Daoy (cell line): ENCODE measurements at regions not wholly inside any gene's neighbourhood (a gene's known extent, or its start where the extent isn't known, plus 50 kb on each side); places are given as distances from the start of the nearest gene placed in this dataset.
"Not testable (repeated sequence)": the region's sequence is repeated elsewhere in the genome, so short reads cannot be mapped to it uniquely, and the experiment has no call there.

Source experiments
- DNase-seq: peaks from one replicate; pipeline ENCODE4 v3.0.0-alpha.2; 2015; ENCODE audit warnings: low read depth

GRCh38 chr14:46596236-46596635 lies 55.3 kb downstream of the RPL10L start:
- DNase-seq: no peak

GRCh38 chr14:46582826-46583225 lies 68.8 kb downstream of the RPL10L start:
- no peak for DNase-seq

- peak; percentile 33 for DNase-seq
These were observed 70.4 kb downstream of the RPL10L start for GRCh38 chr14:46581036-46581671.

- no peak for DNase-seq
These were observed 76.6 kb downstream of the RPL10L start for GRCh38 chr14:46574978-46575375.

- DNase-seq: peak; percentile 29
These were observed 77.2 kb downstream of the RPL10L start for GRCh38 chr14:46574221-46574977.

- DNase-seq: no peak
These were observed 78.1 kb downstream of the RPL10L start for GRCh38 chr14:46573498-46573897.

GRCh38 chr14:46571970-46572369 lies 79.6 kb downstream of the RPL10L start:
- peak; percentile 24 for DNase-seq

- not testable (repeated sequence) for DNase-seq
These were observed 83.4 kb downstream of the RPL10L start for GRCh38 chr14:46568161-46568560.

- peak; percentile 2 for DNase-seq
These were observed 100.7 kb downstream of the RPL10L start for GRCh38 chr14:46550836-46551235.

- DNase-seq: no peak
These were observed 110.6 kb downstream of the RPL10L start for GRCh38 chr14:46540986-46541385.

- no peak for DNase-seq
These were observed 132.5 kb downstream of the RPL10L start for GRCh38 chr14:46519121-46519520.

GRCh38 chr14:46508752-46509151 lies 142.8 kb downstream of the RPL10L start:
- DNase-seq: not testable (repeated sequence)

- DNase-seq: no peak
These were observed 152.1 kb downstream of the RPL10L start for GRCh38 chr14:46499521-46499920.

GRCh38 chr14:46496409-46496808 lies 155.2 kb downstream of the RPL10L start:
- DNase-seq: no peak

GRCh38 chr14:46490238-46490685 lies 161.3 kb downstream of the RPL10L start:
- DNase-seq: no peak

GRCh38 chr14:46488374-46488773 lies 163.2 kb downstream of the RPL10L start:
- no peak for DNase-seq

GRCh38 chr14:46487582-46488350 lies 163.8 kb downstream of the RPL10L start:
- no peak for DNase-seq

- DNase-seq: no peak
These were observed 169.4 kb downstream of the RPL10L start for GRCh38 chr14:46482200-46482599.

GRCh38 chr14:46480817-46481216 lies 170.8 kb downstream of the RPL10L start:
- DNase-seq: no peak

GRCh38 chr14:46472261-46472660 lies 179.3 kb downstream of the RPL10L start:
- DNase-seq: no peak

GRCh38 chr14:46464341-46464740 lies 187.2 kb downstream of the RPL10L start:
- no peak for DNase-seq

- DNase-seq: no peak
These were observed 199.8 kb downstream of the RPL10L start for GRCh38 chr14:46451800-46452199.

- no peak for DNase-seq
These were observed 206.9 kb downstream of the RPL10L start for GRCh38 chr14:46444666-46445065.
